ENCODE measurements at regions not wholly inside any gene's neighbourhood (a gene's known extent, or its start where the extent isn't known, plus 50 kb on each side); places are given as distances from the start of the nearest gene placed in this dataset.

GRCh38 chr1:219826290-219826689 lies 102.1 kb downstream of the SLC30A10 start (continued):
- TF ChIP-seq, protein P1, sequence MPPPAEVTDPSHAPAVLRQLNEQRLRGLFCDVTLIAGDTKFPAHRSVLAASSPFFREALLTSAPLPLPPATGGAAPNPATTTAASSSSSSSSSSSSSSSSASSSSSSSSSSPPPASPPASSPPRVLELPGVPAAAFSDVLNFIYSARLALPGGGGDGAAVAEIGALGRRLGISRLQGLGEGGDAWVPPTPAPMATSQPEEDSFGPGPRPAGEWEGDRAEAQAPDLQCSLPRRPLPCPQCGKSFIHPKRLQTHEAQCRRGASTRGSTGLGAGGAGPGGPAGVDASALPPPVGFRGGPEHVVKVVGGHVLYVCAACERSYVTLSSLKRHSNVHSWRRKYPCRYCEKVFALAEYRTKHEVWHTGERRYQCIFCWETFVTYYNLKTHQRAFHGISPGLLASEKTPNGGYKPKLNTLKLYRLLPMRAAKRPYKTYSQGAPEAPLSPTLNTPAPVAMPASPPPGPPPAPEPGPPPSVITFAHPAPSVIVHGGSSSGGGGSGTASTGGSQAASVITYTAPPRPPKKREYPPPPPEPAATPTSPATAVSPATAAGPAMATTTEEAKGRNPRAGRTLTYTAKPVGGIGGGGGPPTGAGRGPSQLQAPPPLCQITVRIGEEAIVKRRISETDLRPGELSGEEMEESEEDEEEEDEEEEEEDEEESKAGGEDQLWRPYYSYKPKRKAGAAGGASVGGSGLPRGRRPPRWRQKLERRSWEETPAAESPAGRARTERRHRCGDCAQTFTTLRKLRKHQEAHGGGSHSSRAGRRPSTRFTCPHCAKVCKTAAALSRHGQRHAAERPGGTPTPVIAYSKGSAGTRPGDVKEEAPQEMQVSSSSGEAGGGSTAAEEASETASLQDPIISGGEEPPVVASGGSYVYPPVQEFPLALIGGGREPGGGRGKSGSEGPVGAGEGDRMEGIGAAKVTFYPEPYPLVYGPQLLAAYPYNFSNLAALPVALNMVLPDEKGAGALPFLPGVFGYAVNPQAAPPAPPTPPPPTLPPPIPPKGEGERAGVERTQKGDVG (CRISPR knock-in tag; IDR thresholded peaks at IDR 0.05) = no peak
- TF ChIP-seq ZBTB40 (IDR thresholded peaks at IDR 0.05; ENCODE audit: borderline replicate concordance) = no peak

GRCh38 chr1:219825355-219825754 lies 103.0 kb downstream of the SLC30A10 start:
- H4K20me1 ChIP-seq (ENCODE audit: control insufficient read depth, insufficient read depth) = no peaks in the 10 kb centered on the region
- ChIA-PET RAD21 (ENCODE audit: unreplicated experiment) (no interaction called here), POLR2A (no interaction called here), SMC1A (ENCODE audit: uncharacterized antibody, unreplicated experiment) (no interaction called here), CTCF (interaction anchor here (1.3 kb wide), 1 partner anchor 13 kb away, joined by 5 read pairs; no protein-coding TSS in a partner anchor)
- 16% methylated on average over 2 of the region's 2 CpGs for WGBS (ENCODE audit: insufficient coverage, insufficient replicate concordance, low lambda C conversion rate, missing lambda C conversion rate)
- H3K36me3 ChIP-seq (ENCODE audit: control insufficient read depth in 2 of 2, insufficient read depth in 2 of 2, low read length in 1 of 2) = no peaks in the 10 kb centered on the region
- no peak for ATAC-seq
- BruUV-seq (replicated peaks) = no TSS peak
- H2AFZ ChIP-seq (ENCODE audit: control insufficient read depth, low read depth, low read length) = no peak overlapping the region
- H3K79me2 ChIP-seq (ENCODE audit: control insufficient read depth, insufficient read depth, low read length) = no peaks in the 10 kb centered on the region
- no peaks in the 10 kb centered on the region for H3K9me3 ChIP-seq (replicated peaks; ENCODE audit: control insufficient read depth, insufficient read depth, low read length)
- no peak for FAIRE-seq
- H3K9ac ChIP-seq (ENCODE audit: control insufficient read depth, insufficient read depth, low read length) = no peak overlapping the region
- H3K4me2 ChIP-seq (ENCODE audit: control insufficient read depth, insufficient read depth) = no peak overlapping the region
- no peaks in the 10 kb centered on the region for H3K27me3 ChIP-seq (replicated peaks in 1 of 2; ENCODE audit: control insufficient read depth in 2 of 2, insufficient read depth in 2 of 2, low read length in 1 of 2)
- H3K4me3 ChIP-seq = no peak overlapping the region
- no peak for DNase-seq (ENCODE audit: low read depth, low spot score)
- in situ Hi-C loops (cut with MboI) = no loop called here
- H3K27ac ChIP-seq (ENCODE audit: control insufficient read depth, insufficient read depth) = no peak overlapping the region
- no peaks in the 10 kb centered on the region for H3K4me1 ChIP-seq (ENCODE audit: control insufficient read depth, insufficient read depth, low read length)
- intact Hi-C loops (cut with micrococcal nuclease; ENCODE audit: unreplicated experiment) = no loop called here
- TF ChIP-seq, protein P2, sequence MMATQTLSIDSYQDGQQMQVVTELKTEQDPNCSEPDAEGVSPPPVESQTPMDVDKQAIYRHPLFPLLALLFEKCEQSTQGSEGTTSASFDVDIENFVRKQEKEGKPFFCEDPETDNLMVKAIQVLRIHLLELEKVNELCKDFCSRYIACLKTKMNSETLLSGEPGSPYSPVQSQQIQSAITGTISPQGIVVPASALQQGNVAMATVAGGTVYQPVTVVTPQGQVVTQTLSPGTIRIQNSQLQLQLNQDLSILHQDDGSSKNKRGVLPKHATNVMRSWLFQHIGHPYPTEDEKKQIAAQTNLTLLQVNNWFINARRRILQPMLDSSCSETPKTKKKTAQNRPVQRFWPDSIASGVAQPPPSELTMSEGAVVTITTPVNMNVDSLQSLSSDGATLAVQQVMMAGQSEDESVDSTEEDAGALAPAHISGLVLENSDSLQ (IDR thresholded peaks at IDR 0.05) = no peak
- TF ChIP-seq ETV6 (conservative IDR thresholded peaks at IDR 0.05 in 1 of 2, IDR thresholded peaks at IDR 0.05 in 1 of 2; ENCODE audit: borderline replicate concordance in 1 of 2, low read depth in 1 of 2) (no peak), TBL1XR1 (IDR thresholded peaks at IDR 0.05; ENCODE audit: low read depth, low read length) (no peak), RELA (IDR thresholded peaks at IDR 0.05; ENCODE audit: borderline replicate concordance, partially characterized antibody) (no peak), ZNF592 (IDR thresholded peaks at IDR 0.05) (no peak)

Measured in GM12878 (cell line).